Breast epithelium (tissue), 3 donors: ENCODE measurements at regions not wholly inside any gene's neighbourhood (a gene's known extent, or its start where the extent isn't known, plus 50 kb on each side); places are given as distances from the start of the nearest gene placed in this dataset.

ENCODE experiments used
- CTCF ChIP-seq, 3 donors: fragments of 450-650 bp; IDR thresholded peaks; one replicate each; pipeline ENCODE4 v1.5.1; 2016 to 2017; ENCODE audit warnings: antibody characterized with exemption in 3 of 3, mild to moderate bottlenecking in 3 of 3, moderate library complexity in 3 of 3
- POLR2AphosphoS5 ChIP-seq, 3 donors: sonication (generic); formaldehyde crosslinking; IDR thresholded peaks; one replicate each; pipeline ENCODE4 v1.6.1; 2017; ENCODE audit warnings: antibody characterized with exemption in 3 of 3

- TF ChIP-seq CTCF (IDR thresholded peaks at IDR 0.05) (no peak), POLR2AphosphoS5 (IDR thresholded peaks at IDR 0.05) (no peak)
Measured at GRCh38 chr13:70363991-70364390, 255.7 kb upstream of the KLHL1 start.
